ENCODE measurements at regions not wholly inside any gene's neighbourhood (a gene's known extent, or its start where the extent isn't known, plus 50 kb on each side); places are given as distances from the start of the nearest gene placed in this dataset.

DNA sequence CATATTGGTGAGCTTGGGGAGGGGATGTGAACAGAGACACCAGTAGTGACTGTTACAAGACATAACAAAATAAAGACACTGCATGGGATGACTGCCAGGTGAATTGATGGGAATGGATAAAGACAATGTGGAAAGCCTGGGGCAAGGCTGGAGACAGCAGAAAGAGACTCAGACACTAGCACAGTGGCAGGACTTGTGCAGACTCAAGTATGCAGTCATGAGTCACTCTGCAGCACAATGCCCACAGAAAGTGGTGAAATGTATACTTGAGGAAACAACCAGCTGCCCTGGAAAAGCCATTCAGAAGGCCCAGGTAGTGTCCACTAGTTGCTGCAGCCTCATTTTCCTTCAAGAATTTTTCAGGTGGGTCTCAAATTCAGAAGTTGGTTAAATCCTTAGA lies 452.3 kb downstream of the MID1IP1 start:
- Mint-ChIP-seq H3K4me3 (ENCODE audit: unreplicated experiment) (no peak overlapping the region), H3K9me3 (ENCODE audit: unreplicated experiment) (no peaks in the 10 kb centered on the region), H3K4me1 (ENCODE audit: low read depth, unreplicated experiment) (no peaks in the 10 kb centered on the region), H3K27me3 (ENCODE audit: insufficient read depth, unreplicated experiment) (peaks cover 4% of the 10 kb centered on the region), H3K36me3 (ENCODE audit: insufficient read depth, unreplicated experiment) (no peaks in the 10 kb centered on the region), H3K27ac (ENCODE audit: unreplicated experiment) (no peak overlapping the region)
- CTCF ChIA-PET, result no interaction called here
- Histone ChIP-seq H3K9me3 (no peaks in the 10 kb centered on the region), H3K36me3 (ENCODE audit: control insufficient read depth, insufficient read depth, low read length) (no peaks in the 10 kb centered on the region), H3K27me3 (replicated peaks; ENCODE audit: control insufficient read depth, insufficient read depth, low read length) (no peaks in the 10 kb centered on the region), H3K4me3 (ENCODE audit: low read depth, low read length) (no peak overlapping the region), H3K4me1 (no peaks in the 10 kb centered on the region)
- no peak for DNase-seq
- intact Hi-C loops (cut with micrococcal nuclease; ENCODE audit: unreplicated experiment), result no loop called here
- BruUV-seq (replicated peaks), result no TSS peak
- POLR2A ChIA-PET, result no interaction called here
- TF ChIP-seq, protein P1, sequence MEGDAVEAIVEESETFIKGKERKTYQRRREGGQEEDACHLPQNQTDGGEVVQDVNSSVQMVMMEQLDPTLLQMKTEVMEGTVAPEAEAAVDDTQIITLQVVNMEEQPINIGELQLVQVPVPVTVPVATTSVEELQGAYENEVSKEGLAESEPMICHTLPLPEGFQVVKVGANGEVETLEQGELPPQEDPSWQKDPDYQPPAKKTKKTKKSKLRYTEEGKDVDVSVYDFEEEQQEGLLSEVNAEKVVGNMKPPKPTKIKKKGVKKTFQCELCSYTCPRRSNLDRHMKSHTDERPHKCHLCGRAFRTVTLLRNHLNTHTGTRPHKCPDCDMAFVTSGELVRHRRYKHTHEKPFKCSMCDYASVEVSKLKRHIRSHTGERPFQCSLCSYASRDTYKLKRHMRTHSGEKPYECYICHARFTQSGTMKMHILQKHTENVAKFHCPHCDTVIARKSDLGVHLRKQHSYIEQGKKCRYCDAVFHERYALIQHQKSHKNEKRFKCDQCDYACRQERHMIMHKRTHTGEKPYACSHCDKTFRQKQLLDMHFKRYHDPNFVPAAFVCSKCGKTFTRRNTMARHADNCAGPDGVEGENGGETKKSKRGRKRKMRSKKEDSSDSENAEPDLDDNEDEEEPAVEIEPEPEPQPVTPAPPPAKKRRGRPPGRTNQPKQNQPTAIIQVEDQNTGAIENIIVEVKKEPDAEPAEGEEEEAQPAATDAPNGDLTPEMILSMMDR (IDR thresholded peaks at IDR 0.05; ENCODE audit: insufficient read depth in 1 of 2, low read depth in 1 of 2, low read length in 1 of 2, severe bottlenecking in 1 of 2, unreplicated experiment in 1 of 2), result no peak

- Histone ChIP-seq H3K4me1 (no peaks in the 10 kb centered on the region), H3K9me3 (no peaks in the 10 kb centered on the region), H3K36me3 (ENCODE audit: control insufficient read depth, insufficient read depth, low read length) (no peaks in the 10 kb centered on the region), H3K4me3 (ENCODE audit: low read depth, low read length) (no peak overlapping the region), H3K27me3 (replicated peaks; ENCODE audit: control insufficient read depth, insufficient read depth, low read length) (no peaks in the 10 kb centered on the region)
- intact Hi-C loops (cut with micrococcal nuclease; ENCODE audit: unreplicated experiment), result no loop called here
- Mint-ChIP-seq H3K4me1 (ENCODE audit: low read depth, unreplicated experiment) (no peaks in the 10 kb centered on the region), H3K36me3 (ENCODE audit: insufficient read depth, unreplicated experiment) (no peaks in the 10 kb centered on the region), H3K4me3 (ENCODE audit: unreplicated experiment) (no peak overlapping the region), H3K27me3 (ENCODE audit: insufficient read depth, unreplicated experiment) (no peaks in the 10 kb centered on the region), H3K9me3 (ENCODE audit: unreplicated experiment) (no peaks in the 10 kb centered on the region), H3K27ac (ENCODE audit: unreplicated experiment) (no peak overlapping the region)
- ChIA-PET POLR2A (no interaction called here), CTCF (no interaction called here)
- BruUV-seq (replicated peaks), result no TSS peak
- TF ChIP-seq, protein P1 (IDR thresholded peaks at IDR 0.05; ENCODE audit: insufficient read depth in 1 of 2, low read depth in 1 of 2, low read length in 1 of 2, severe bottlenecking in 1 of 2, unreplicated experiment in 1 of 2), result no peak
- DNase-seq, result no peak
Measured at GRCh38 chrX:39258331-39258730, 457.1 kb downstream of the MID1IP1 start.

GRCh38 chrX:39260965-39261364 lies 459.7 kb downstream of the MID1IP1 start:
- H3K27me3 ChIP-seq (replicated peaks; ENCODE audit: control insufficient read depth, insufficient read depth, low read length), result no peaks in the 10 kb centered on the region
- intact Hi-C loops (cut with micrococcal nuclease; ENCODE audit: unreplicated experiment), result no loop called here
- no TSS peak for BruUV-seq (replicated peaks)

More at GRCh38 chrX:39260965-39261364, 459.7 kb downstream of the MID1IP1 start:
- Histone ChIP-seq H3K36me3 (ENCODE audit: control insufficient read depth, insufficient read depth, low read length) (no peaks in the 10 kb centered on the region), H3K4me3 (ENCODE audit: low read depth, low read length) (no peak overlapping the region), H3K4me1 (no peaks in the 10 kb centered on the region), H3K9me3 (no peaks in the 10 kb centered on the region)
- no peaks in the 10 kb centered on the region for H3K4me1 Mint-ChIP-seq (ENCODE audit: low read depth, unreplicated experiment)
- no peak overlapping the region for H3K4me3 Mint-ChIP-seq (ENCODE audit: unreplicated experiment)
- ChIA-PET CTCF (no interaction called here), POLR2A (no interaction called here)
- no peak overlapping the region for H3K27ac Mint-ChIP-seq (ENCODE audit: unreplicated experiment)
- no peaks in the 10 kb centered on the region for H3K27me3 Mint-ChIP-seq (ENCODE audit: insufficient read depth, unreplicated experiment)
- DNase-seq, result no peak
- H3K9me3 Mint-ChIP-seq (ENCODE audit: unreplicated experiment), result no peaks in the 10 kb centered on the region
- no peaks in the 10 kb centered on the region for H3K36me3 Mint-ChIP-seq (ENCODE audit: insufficient read depth, unreplicated experiment)
- TF ChIP-seq, protein P1 (IDR thresholded peaks at IDR 0.05; ENCODE audit: insufficient read depth in 1 of 2, low read depth in 1 of 2, low read length in 1 of 2, severe bottlenecking in 1 of 2, unreplicated experiment in 1 of 2), result no peak

All from Caco-2 (cell line).